D721Med (cell line): ENCODE measurements at regions not wholly inside any gene's neighbourhood (a gene's known extent, or its start where the extent isn't known, plus 50 kb on each side); places are given as distances from the start of the nearest gene placed in this dataset.

ENCODE experiments used
- DNase-seq: peaks from one replicate; pipeline ENCODE4 v3.0.0; 2011; ENCODE audit warnings: low spot score; ENCODE audit not compliant: insufficient read length
- FAIRE-seq: peaks from 2 replicates; lab custom pipeline; 2011; peaks lifted over from hg19 to GRCh38; lab: Jason Lieb, UNC
- CTCF ChIP-seq: IDR thresholded peaks from 2 replicates; pipeline ENCODE4 v1.5.1; 2012; ENCODE audit warnings: mild to moderate bottlenecking, control low read depth; ENCODE audit not compliant: insufficient read depth; ENCODE audit errors: missing control alignments

- FAIRE-seq (no peak), DNase-seq (no peak)
- TF ChIP-seq CTCF: no peak
Measured at GRCh38 chr6:92468066-92468465, 951.3 kb downstream of the EPHA7 start.

- no peak for TF ChIP-seq CTCF
- no peak for DNase-seq
- FAIRE-seq: peak; percentile 94
Measured at GRCh38 chr6:92460133-92460532, 959.2 kb downstream of the EPHA7 start.

- DNase-seq: no peak
- no peak for TF ChIP-seq CTCF
- no peak for FAIRE-seq
Measured at GRCh38 chr6:92459606-92460005, 959.8 kb downstream of the EPHA7 start.

GRCh38 chr6:92446052-92446451 is 973.3 kb downstream of the EPHA7 start:
- FAIRE-seq (no peak), DNase-seq (no peak)
- no peak for TF ChIP-seq CTCF

- TF ChIP-seq CTCF: no peak
- FAIRE-seq (no peak), DNase-seq (no peak)
Measured at GRCh38 chr6:92433911-92434310, 985.4 kb downstream of the EPHA7 start.

GRCh38 chr6:92431502-92431901 is 987.9 kb downstream of the EPHA7 start:
- FAIRE-seq: no peak

GRCh38 chr6:92428448-92428847 is 990.9 kb downstream of the EPHA7 start:
- TF ChIP-seq CTCF: no peak
- DNase-seq: no peak
- no peak for FAIRE-seq

More at GRCh38 chr6:92431502-92431901, 987.9 kb downstream of the EPHA7 start:
- DNase-seq: no peak
- no peak for TF ChIP-seq CTCF
